ENCODE measurements at regions not wholly inside any gene's neighbourhood (a gene's known extent, or its start where the extent isn't known, plus 50 kb on each side); places are given as distances from the start of the nearest gene placed in this dataset.

DNA sequence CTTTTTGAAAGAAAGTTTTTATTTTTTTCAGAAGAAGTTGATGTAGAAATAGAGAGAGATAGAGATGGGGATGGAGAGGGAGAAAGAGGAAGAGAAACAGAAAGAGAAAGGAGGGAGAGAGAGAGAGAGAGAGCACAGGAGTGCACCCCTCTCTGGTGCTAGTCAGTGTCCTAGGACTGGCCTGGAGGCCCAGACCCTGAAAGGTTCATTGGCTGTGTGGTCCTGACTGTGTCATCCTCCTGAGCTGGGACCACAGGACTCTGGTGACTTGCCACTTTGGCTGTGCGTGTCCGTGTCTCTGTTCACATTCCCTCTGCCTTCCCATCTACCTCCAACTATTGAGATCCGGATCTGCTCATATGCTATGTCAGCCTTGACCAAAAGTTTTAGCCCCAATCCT, 62.1 kb upstream of the SHH start:
- no peak for DNase-seq

GRCh38 chr7:155874010-155874409, 61.7 kb upstream of the SHH start:
- no peak for DNase-seq

- DNase-seq: no peak
Observed at GRCh38 chr7:155872678-155873369, 60.6 kb upstream of the SHH start.

DNA sequence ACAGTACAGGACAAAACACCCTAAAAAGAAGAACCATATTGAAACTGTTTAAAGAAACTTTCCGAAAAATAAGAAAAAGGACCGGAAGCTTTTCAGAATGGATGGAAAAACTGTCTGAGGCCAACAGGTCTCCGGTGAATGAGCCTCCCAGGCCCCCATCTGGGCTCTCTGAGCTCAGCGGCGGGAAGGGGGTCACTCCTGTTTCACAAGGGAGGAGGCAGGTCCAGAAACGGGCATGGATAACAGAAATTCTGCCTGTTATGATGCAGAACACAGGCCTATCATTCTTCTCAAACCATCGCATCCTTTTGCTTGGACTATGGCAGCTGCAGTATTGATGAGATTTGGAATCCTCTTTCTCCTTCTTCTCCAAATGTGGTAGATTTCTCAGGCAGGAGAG, 58.9 kb upstream of the SHH start:
- DNase-seq: no peak

DNA sequence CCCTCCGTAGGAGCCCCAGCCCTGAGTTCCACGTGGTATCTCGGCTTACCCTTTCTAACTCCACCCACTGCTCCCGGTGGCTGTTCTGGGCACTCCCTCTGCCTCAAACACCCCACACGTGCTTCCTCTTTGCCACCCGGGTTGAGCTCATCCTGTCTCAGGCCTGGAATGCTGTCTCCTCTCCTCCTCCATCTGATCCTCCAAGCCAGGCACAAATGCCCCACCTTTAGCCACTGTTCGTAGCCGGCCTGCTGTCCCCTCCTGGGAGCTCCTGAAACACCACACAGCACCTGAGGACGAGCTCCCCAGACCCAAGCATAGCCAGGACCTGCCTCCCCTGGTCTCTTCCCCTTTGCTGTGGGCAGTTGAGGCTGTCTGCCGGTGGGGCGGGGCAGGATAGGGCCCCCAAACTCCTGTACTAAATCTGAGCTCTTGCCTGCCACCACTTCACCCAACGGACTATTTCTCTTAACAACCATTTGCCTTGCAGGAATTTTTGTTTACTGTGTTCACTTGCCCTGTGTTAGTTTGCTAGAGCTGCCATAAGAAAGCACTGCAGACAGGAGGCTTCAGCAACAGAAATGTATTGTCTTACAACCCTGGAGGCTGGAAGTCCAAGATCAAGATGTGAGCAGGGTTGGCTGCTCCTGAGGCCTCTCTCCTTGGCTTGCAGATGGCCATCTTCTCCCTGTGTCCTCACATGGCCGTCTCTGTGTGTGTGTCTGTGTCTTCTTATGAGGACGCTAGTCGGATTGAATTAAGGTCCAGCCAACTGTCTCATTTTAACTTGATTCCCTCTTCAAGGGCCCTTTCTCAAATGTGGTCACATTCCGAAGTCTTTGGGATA, 58.3 kb upstream of the SHH start:
- DNase-seq: no peak

GRCh38 chr7:155869784-155870076, 57.5 kb upstream of the SHH start:
- no peak for DNase-seq

DNA sequence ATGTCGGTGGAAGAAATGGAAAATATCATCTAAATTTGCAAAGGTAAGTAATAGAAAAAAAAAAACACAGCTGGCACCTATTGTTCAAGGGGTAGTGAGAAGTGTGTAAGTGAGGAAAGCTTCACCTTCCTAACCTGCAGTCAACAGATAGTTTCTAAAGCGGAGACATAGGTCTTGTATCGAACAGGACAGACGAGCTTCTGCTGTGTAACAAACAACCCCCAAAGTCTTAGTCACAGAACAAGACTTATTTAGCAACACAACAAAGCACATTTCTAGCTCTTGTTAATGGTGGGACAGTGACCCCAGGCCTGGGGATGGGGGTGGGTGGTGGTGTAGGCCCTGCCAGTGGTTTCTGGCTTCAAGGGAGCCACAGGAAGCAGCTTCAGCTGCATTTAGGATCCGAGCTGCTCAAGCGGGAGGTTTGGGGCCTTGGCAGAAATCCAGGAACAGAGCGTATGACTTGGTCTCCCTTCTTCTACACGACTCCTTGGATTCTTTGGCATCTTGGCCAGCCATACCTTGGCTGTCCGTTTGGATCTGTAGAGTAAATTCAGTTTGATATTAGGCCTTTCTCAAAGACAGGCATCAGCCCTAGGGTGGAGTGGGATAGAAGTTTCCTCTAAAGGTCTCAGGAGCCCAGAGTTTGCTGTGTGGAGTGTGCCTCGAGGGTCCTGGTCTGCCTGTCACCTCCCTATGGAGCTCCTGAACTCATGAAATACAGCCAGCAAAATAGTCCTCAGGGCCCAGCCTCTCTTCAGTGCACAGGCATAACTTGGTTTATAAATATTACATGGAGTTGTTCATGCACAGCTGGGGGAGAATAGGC, 56.9 kb upstream of the SHH start:
- DNase-seq: no peak

GRCh38 chr7:155867734-155868400, 55.6 kb upstream of the SHH start:
- no peak for DNase-seq

DNA sequence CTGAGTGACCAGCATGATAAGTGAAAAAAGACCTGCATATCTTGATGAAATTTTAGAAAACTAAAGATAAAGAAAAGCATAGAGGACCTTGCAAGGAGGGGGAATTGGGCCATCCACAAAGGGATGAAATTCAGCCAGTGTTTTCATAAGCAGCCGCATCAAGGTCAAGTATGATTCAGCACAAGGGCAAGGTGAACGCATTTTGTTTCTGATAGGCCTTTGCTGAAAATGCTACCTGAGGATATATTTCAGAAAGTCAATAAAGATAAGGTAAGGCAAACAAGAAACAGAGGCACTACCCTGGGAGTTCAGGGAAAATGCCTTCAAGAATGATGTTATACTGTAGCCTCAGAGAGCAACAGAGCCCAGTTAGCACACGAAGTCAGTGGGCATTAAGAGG, 55.0 kb upstream of the SHH start:
- DNase-seq: no peak

DNA sequence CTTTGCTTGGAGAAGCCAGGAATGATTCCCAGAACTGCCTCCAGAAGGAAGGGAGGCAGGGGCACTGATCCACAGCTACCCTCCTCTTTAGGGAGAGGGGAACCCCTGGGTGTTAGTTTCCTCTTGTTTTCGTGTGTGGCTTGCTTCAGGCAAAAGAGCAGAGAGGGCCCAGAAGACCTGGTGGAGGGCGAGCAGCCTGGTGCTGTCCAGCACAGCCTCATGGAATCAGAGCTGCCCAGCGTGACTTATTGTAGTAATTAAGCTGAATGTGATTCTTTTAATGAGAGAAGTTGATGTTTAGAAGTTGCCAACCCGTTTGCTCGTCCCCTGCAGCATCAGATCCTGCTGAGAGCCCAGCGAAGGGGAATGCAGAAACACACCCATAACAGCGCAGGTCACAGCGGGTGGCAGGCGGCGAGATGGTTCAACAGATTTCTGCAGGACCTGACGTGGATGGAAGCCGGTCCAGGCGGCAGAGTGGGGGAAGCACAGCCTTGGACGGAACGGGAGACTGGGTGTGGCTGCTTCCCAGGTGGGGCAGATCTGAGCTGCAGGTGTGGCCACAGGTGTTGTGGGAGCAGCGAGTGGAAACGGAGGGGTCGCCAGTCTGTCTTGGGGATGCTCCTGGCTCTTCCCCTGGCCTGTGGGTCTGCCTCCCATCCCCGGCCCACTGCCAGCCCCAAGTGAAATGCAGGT, 53.7 kb upstream of the SHH start:
- no peak for DNase-seq

DNA sequence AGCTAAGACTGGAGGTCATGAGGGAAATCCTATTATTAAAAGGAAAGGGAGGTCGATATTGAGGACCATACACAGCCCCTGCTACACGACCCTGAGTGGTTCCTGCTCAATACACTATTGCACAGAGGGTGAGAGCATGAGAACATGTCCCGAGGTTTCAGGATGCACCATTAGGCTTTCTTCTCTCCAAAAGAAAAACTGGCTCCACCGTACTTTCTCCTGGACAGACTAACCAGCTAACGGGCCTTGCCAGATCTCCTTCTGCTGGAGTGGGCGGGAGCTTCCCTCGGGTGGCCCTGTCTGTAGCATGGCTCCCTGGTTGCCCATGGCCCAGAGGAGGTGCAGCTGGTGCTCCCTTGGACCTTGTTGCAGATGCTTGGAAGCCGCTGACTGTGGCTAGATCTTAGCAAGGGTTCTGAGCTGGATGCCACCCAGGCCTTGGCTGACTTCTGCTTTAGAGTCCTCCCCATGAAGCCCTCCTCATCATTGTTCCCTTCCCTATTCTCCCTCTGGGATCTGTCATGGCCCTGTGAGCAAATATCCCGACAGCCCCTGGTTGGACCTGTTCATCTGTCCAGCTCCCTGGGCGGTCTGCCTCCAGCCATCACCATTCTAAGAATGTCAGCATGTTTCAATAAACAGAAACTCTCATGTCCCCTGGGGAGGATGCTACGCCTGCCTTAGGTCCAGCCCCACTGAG, 52.9 kb upstream of the SHH start:
- no peak for DNase-seq

DNA sequence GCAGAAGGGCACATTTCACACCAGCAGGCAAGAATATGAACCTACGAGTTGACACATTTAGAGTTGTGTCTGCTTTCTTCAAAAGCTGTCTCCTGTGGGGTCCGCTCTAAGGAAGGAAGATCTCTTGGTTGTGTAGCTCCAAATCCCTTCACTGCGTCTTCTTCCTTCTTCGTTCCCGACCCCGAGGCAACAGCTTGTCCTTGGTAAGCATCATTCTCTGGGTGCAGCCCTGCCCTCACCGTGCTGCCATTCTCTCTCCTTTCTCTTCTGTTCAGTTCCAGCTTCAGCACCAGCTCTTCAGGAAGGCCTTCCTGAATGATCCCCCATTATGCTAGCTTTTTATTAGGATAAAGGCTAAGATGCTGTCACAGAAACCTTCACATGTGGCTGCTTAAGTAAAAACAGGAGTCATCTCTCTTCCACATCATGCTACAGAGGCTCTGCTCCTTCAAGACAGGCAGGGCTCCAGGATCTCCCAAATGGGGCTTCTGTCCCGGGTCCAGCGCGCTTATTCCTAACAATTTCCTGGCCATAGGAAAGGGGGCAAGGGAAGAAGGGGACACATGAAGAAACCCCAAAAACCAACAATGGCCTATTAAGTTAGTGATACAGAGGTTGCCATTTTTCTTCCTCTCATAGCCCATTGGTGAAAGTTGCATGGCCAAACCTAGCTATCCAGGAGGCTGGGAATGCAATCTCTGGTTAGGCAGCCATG, 52.2 kb upstream of the SHH start:
- DNase-seq: no peak

DNA sequence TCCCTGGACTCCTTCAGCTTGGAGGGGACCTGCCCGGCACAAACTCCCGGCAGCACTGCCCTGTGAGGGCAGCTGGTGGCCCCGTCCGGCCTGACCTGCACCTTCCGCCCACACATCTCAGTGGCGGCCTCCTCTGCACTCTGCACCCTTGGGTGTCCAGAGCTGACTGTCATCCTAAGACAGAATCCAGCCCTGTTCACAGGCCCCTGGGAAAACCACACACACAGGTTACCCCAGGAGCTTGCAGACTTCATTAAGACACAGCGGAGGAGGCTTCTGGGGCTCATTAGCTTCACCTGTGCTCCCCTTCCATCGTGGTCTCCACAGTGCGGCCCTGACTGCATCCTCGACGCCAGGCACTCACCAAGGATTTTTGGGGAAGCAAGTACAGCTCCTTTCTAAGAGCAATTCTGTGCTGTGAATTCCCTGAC, 51.5 kb upstream of the SHH start:
- no peak for DNase-seq

DNA sequence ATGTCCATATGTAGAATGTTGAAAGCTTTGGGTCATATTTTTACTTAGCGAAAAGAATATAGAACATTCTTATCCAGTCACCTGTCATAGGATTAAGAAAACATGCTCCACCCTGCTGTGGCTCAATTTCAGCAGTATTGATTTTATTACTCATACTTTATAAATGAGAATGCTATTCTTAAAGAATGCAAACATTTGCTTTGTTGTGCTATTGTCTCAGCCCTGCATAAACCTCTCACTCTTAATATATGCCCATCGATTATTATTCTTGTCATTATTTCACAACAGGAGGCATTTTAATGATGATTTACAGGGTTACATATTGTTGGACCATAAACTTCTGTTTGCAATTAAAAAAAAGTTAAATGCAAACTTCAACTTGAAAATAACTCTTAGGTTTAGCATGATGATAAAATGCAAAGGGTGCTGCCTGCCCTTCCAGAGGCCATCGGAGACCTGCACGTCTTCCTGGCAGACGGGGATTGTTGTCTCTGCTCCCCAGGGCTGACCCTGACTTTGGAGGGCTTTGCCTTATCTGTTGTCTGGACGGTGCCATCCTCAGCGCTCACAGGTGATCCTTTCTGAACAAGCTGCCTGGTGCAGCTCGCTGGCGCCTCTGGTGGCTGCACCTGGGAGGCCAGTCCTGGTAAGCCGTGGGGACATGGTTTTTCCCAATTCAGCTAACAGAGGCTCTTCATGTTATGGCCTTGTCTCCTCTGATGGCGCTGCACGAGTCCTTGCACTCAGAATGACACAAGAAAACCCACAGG, 50.0 kb upstream of the SHH start:
- no peak for DNase-seq

Measured in hematopoietic multipotent progenitor cell treated with erythropoietin and hydrocortisone succinate and interleukin-3 and kit ligand, for 8 days (in vitro differentiated cells).